K562 (cell line): ENCODE measurements at regions not wholly inside any gene's neighbourhood (a gene's known extent, or its start where the extent isn't known, plus 50 kb on each side); places are given as distances from the start of the nearest gene placed in this dataset.

Experiments
- ATAC-seq: fragments of 200-7000 bp; cut with Tn5 transposase; 3 replicates; pipeline ENCODE4 v1.9.1; 2020; ENCODE audit warnings: moderate library complexity
- BruUV-seq: library from RNA; stranded (reverse); fragments of 400-500 nt; replicated peaks from 2 replicates; lab custom pipeline; 2021; lab: Mats Ljungman, UMichigan
- CTCF ChIA-PET: fragments of 300-600 bp; formaldehyde crosslinking; extraction: SDS; loops from one replicate; lab custom pipeline; 2021; ENCODE audit warnings: low intra/inter-chr PET ratio; lab: Yijun Ruan, JAX
- POLR2A ChIA-PET: fragments of 300-600, 350-650 bp; sonication (Branson Sonifier 250); formaldehyde crosslinking; extraction: SDS; loops from one replicate; lab custom pipeline; 2021; ENCODE audit warnings: antibody characterized with exemption, inconsistent platforms; lab: Yijun Ruan, JAX
- DNase-seq, 4 experiments: peaks; one replicate each; pipeline versions ENCODE4 v3.0.0 to v3.0.0-alpha.2; 2011 to 2018; ENCODE audit warnings: low spot score in 3 of 4, mixed read lengths in 3 of 4; ENCODE audit errors: extremely low read depth in 1 of 4
- FAIRE-seq: peaks from 2 replicates; lab custom pipeline; 2011; peaks lifted over from hg19 to GRCh38; lab: Jason Lieb, UNC
- H2AFZ ChIP-seq: 2 replicates; pipeline ENCODE4 v1.6.0; 2011; ENCODE audit warnings: low read depth, low read length, control low read depth, inconsistent platforms
- H3K27ac ChIP-seq: fragments of 200-600 bp; 3 replicates; pipeline ENCODE4 v1.8.0; 2011; ENCODE audit warnings: low read depth, mild to moderate bottlenecking, control low read depth, inconsistent platforms, low read length, moderate library complexity, mixed read lengths; ENCODE audit errors: extremely low read depth
- H3K27me3 ChIP-seq, 2 experiments: fragments of 300-600 bp in 1 of 2; 2 replicates in 1 of 2; 3 replicates in 1 of 2; pipeline versions ENCODE4 v1.6.0 to v1.8.0; 2011; ENCODE audit warnings: inconsistent platforms in 2 of 2, low read length in 2 of 2, mild to moderate bottlenecking in 1 of 2, mixed read lengths in 1 of 2, moderate library complexity in 1 of 2; ENCODE audit not compliant: control insufficient read depth in 2 of 2, insufficient read depth in 2 of 2
- H3K36me3 ChIP-seq: fragments of 300-600 bp; 3 replicates; pipeline ENCODE4 v1.8.0; 2011; ENCODE audit warnings: mild to moderate bottlenecking, low read length, inconsistent platforms; ENCODE audit not compliant: control insufficient read depth, insufficient read depth
- H3K4me1 ChIP-seq, 2 experiments: fragments of 200-600 bp in 1 of 2; replicated peaks in 1 of 2; 2 replicates in 1 of 2; 3 replicates in 1 of 2; pipeline versions ENCODE4 v1.5.1 to v1.8.0; 2011; ENCODE audit warnings: inconsistent platforms in 2 of 2, low read length in 2 of 2, mild to moderate bottlenecking in 1 of 2, mixed read lengths in 1 of 2, moderate library complexity in 1 of 2; ENCODE audit not compliant: control insufficient read depth in 2 of 2, insufficient read depth in 2 of 2
- H3K4me2 ChIP-seq: 2 replicates; pipeline ENCODE4 v1.6.1; 2011; ENCODE audit warnings: low read length, control low read depth, inconsistent platforms, mixed read lengths; ENCODE audit not compliant: insufficient read depth
- H3K4me3 ChIP-seq: fragments of 200-600 bp; sonication (generic), shearing (Covaris generic); 2 replicates; pipeline ENCODE4 v1.5.1; 2016; ENCODE audit warnings: control low read depth, inconsistent platforms
- H3K79me2 ChIP-seq: fragments of 200-600 bp; 3 replicates; pipeline ENCODE4 v1.8.0; 2011; ENCODE audit warnings: low read length, inconsistent platforms; ENCODE audit not compliant: control insufficient read depth, insufficient read depth
- H3K9ac ChIP-seq, 2 experiments: 2 replicates each; pipeline versions ENCODE4 v1.6.0 to v1.6.1; 2011; ENCODE audit warnings: low read depth in 2 of 2, low read length in 2 of 2, control low read depth in 1 of 2, inconsistent platforms in 1 of 2, mild to moderate bottlenecking in 1 of 2, mixed read lengths in 1 of 2; ENCODE audit not compliant: insufficient read depth in 1 of 2
- H3K9me1 ChIP-seq: one replicate; pipeline ENCODE4 v1.6.0; 2011; ENCODE audit warnings: inconsistent platforms, mild to moderate bottlenecking, low read length, moderate library complexity; ENCODE audit not compliant: control insufficient read depth, insufficient read depth
- H3K9me3 ChIP-seq: replicated peaks from 2 replicates; pipeline ENCODE4 v1.5.1; 2011; ENCODE audit warnings: low read depth, low read length, inconsistent platforms; ENCODE audit not compliant: control insufficient read depth, insufficient read depth
- H4K20me1 ChIP-seq: replicated peaks from 2 replicates; pipeline ENCODE4 v1.6.1; 2011; ENCODE audit warnings: low read length, inconsistent platforms, mixed read lengths; ENCODE audit not compliant: control insufficient read depth, insufficient read depth
- CTCF ChIP-seq, 3 experiments: IDR thresholded peaks in 2 of 3; conservative IDR thresholded peaks in 1 of 3; 2 replicates each; pipeline ENCODE4 v1.5.1; 2011 to 2012; ENCODE audit warnings: low read length in 3 of 3, mild to moderate bottlenecking in 3 of 3, control low read depth in 2 of 3, improper control_type of control experiment in 1 of 3, inconsistent platforms in 1 of 3, low read depth in 1 of 3, mixed read lengths in 1 of 3, moderate library complexity in 1 of 3; ENCODE audit not compliant: insufficient read depth in 2 of 3
- FUS ChIP-seq: fragments of 200-400 bp; formaldehyde crosslinking; optimal IDR thresholded peaks from 2 replicates; pipeline ENCODE3; 2017; ENCODE audit warnings: low read depth, low read length
- MCM7 ChIP-seq, 2 experiments: fragments of 450-650 bp; IDR thresholded peaks; 2 replicates each; pipeline ENCODE4 v1.6.1; 2016 to 2018
- MNT ChIP-seq, 2 experiments: fragments of 450-650 bp; conservative IDR thresholded peaks; 2 replicates each; pipeline ENCODE4 v1.6.1; 2017; ENCODE audit warnings: mild to moderate bottlenecking in 2 of 2, moderate library complexity in 2 of 2
- NBN ChIP-seq: fragments of 450-650 bp; IDR thresholded peaks from 2 replicates; pipeline ENCODE4 v1.6.1; 2016; ENCODE audit warnings: low read depth, mild to moderate bottlenecking
- NFYB ChIP-seq: IDR thresholded peaks from 2 replicates; pipeline ENCODE4 v1.6.1; 2011; ENCODE audit warnings: mild to moderate bottlenecking, moderate library complexity; ENCODE audit not compliant: insufficient read length; ENCODE audit errors: extremely low read depth
- OTX1 ChIP-seq: fragments of 450-650 bp; formaldehyde crosslinking; IDR thresholded peaks from 2 replicates; pipeline ENCODE4 v1.4.0; 2022; ENCODE audit warnings: mild to moderate bottlenecking
- TCFL5 ChIP-seq: fragments of 250-450 bp; sonication (Bioruptor Pico); conservative IDR thresholded peaks from 2 replicates; pipeline ENCODE4 v1.6.1; 2021; ENCODE audit warnings: mild to moderate bottlenecking, moderate library complexity, matching md5 sums
- ZNF239 ChIP-seq: fragments of 250-450 bp; sonication (Bioruptor Pico); IDR thresholded peaks from 2 replicates; pipeline ENCODE4 v1.4.0; 2020; ENCODE audit warnings: mild to moderate bottlenecking
- ZNF449 ChIP-seq: fragments of 250-450 bp; sonication (Bioruptor Pico); IDR thresholded peaks from 2 replicates; pipeline ENCODE4 v1.8.0; 2022; ENCODE audit warnings: moderate library complexity, mild to moderate bottlenecking, inconsistent platforms
- ZNF609 ChIP-seq: sonication (generic); formaldehyde crosslinking; IDR thresholded peaks from 2 replicates; pipeline ENCODE4 v1.8.1; 2023; ENCODE audit warnings: missing genetic modification reagents, mild to moderate bottlenecking, borderline replicate concordance
- ZNF830 ChIP-seq: fragments of 250-450 bp; sonication (Bioruptor Pico); IDR thresholded peaks from 2 replicates; pipeline ENCODE4 v1.5.0; 2021; ENCODE audit warnings: mild to moderate bottlenecking
- ZZZ3 ChIP-seq: fragments of 450-650 bp; IDR thresholded peaks from 2 replicates; pipeline ENCODE4 v1.6.1; 2016; ENCODE audit warnings: antibody characterized with exemption, mild to moderate bottlenecking, moderate library complexity
- WGBS: fragments of 100-300 bp; shearing (Covaris generic); methylation state at CpG from one replicate; pipeline ENCODE4 v1.1.6; 2016; ENCODE audit warnings: low coverage, mixed read lengths; ENCODE audit not compliant: insufficient coverage; ENCODE audit errors: missing lambda C conversion rate; 5-methylcytosine and 5-hydroxymethylcytosine counted together
- in situ Hi-C: fragments of 300-500 bp; cut with MboI; formaldehyde crosslinking; loops from 4 replicates; pipeline ENCODE4 v1.15.0; 2018; ENCODE audit warnings: inconsistent platforms, mixed read lengths
- intact Hi-C: fragments of 100-400 bp; cut with micrococcal nuclease; formaldehyde crosslinking; loops from 2 replicates; pipeline ENCODE4 v1.14.2; 2022

GRCh38 chr6:21653905-21654304, 60.4 kb downstream of the SOX4 start:
- ChIA-PET POLR2A (no interaction called here), CTCF (no interaction called here)
- BruUV-seq: no TSS peak
- Histone ChIP-seq H4K20me1 (no peaks in the 10 kb centered on the region), H3K9me1 (no peaks in the 10 kb centered on the region), H3K4me2 (no peak overlapping the region), H3K36me3 (no peaks in the 10 kb centered on the region), H3K4me3 (no peak overlapping the region), H3K9me3 (no peaks in the 10 kb centered on the region), H3K27me3 (0 out of 5 replicates have a peak, but pooled peaks cover 2 to 11% of the 10 kb centered on the region in 2 experiments), H3K9ac (no peak overlapping the region), H3K79me2 (no peaks in the 10 kb centered on the region), H3K27ac (no peak overlapping the region), H3K4me1 (no peaks in the 10 kb centered on the region), H2AFZ (no peak overlapping the region)
- DNase-seq (no peak), ATAC-seq (no peak), FAIRE-seq (no peak)
- in situ Hi-C loops (no loop called here), intact Hi-C loops (no loop called here)
- WGBS: 0% methylated on average over 7 of the region's 7 CpGs
- TF ChIP-seq NFYB: no peak
- no peak for TF ChIP-seq ZNF609 (CRISPR knock-in tag)
- no peak for TF ChIP-seq OTX1 (CRISPR knock-in tag)
- TF ChIP-seq MCM7 (IDR thresholded peaks at IDR 0.05): no peak
- no peak for TF ChIP-seq TCFL5 (CRISPR knock-in tag)
- no peak for TF ChIP-seq ZNF449 (CRISPR knock-in tag)
- TF ChIP-seq CTCF (IDR thresholded peaks at IDR 0.05 in 2 of 3, conservative IDR thresholded peaks at IDR 0.05 in 1 of 3; ENCODE audit: insufficient read depth in 2 of 3, low read depth in 1 of 3, low read length in 3 of 3): no peak
- no peak for TF ChIP-seq FUS
- no peak for TF ChIP-seq ZNF239 (CRISPR knock-in tag)
- no peak for TF ChIP-seq NBN
- TF ChIP-seq ZNF830 (CRISPR knock-in tag): no peak
- TF ChIP-seq MNT (conservative IDR thresholded peaks at IDR 0.05): no peak
- TF ChIP-seq ZZZ3: no peak
